ENCODE measurements at regions not wholly inside any gene's neighbourhood (a gene's known extent, or its start where the extent isn't known, plus 50 kb on each side); places are given as distances from the start of the nearest gene placed in this dataset.

DNA sequence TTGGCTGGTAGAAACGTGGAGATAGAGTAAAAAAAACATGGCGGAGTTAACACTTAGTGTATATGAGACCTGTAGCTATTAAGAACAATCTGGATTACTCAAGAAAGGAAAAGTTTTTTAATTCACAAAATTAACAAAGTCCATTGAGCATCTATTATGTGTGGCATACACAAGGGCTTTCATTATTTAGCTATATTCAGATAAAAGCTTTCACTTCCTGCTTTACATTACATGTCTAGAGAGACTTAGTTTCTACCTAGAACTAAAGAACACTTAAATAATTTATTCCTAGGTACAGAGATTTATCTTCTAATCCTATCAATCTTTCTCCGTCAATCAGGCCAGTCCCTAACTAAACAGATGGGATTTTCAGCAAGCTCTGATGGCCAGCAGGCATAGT, 196.0 kb upstream of the SLC39A10 start:
- TF ChIP-seq POLR2A (IDR thresholded peaks at IDR 0.05), result no peak
- TF ChIP-seq, protein P1, sequence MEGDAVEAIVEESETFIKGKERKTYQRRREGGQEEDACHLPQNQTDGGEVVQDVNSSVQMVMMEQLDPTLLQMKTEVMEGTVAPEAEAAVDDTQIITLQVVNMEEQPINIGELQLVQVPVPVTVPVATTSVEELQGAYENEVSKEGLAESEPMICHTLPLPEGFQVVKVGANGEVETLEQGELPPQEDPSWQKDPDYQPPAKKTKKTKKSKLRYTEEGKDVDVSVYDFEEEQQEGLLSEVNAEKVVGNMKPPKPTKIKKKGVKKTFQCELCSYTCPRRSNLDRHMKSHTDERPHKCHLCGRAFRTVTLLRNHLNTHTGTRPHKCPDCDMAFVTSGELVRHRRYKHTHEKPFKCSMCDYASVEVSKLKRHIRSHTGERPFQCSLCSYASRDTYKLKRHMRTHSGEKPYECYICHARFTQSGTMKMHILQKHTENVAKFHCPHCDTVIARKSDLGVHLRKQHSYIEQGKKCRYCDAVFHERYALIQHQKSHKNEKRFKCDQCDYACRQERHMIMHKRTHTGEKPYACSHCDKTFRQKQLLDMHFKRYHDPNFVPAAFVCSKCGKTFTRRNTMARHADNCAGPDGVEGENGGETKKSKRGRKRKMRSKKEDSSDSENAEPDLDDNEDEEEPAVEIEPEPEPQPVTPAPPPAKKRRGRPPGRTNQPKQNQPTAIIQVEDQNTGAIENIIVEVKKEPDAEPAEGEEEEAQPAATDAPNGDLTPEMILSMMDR (IDR thresholded peaks at IDR 0.05), result no peak
- intact Hi-C loops (cut with DNase I; ENCODE audit: low total_unique reads), result no loop called here
- no peak for DNase-seq (ENCODE audit: low spot score in 2 of 2)
- H3K4me3 ChIP-seq (ENCODE audit: low read depth, poor library complexity, severe bottlenecking), result no peak overlapping the region
- WGBS, 2 donors, result 57 to 58% methylated on average over 3 of the region's 3 CpGs

DNA sequence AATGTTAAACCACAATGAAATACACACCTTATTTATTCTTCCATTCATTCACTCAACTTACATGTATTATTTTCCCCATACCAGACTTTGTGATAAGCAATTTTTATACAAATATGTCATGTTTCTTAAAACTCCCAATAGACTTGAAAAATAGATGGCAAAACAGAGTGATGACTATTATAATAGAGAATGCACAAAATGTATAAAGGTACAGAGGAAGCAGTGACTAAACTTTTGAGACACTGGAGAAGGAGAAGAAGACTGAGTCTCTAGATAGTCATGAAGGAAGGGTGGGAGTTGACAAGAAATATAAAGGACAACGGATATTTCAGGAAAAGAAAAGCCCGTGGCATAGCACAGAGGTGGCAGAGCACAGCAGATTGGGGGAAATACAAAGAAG, 198.1 kb upstream of the SLC39A10 start:
- no peak for DNase-seq (ENCODE audit: low spot score in 2 of 2)
- intact Hi-C loops (cut with DNase I; ENCODE audit: low total_unique reads), result no loop called here
- no peak for TF ChIP-seq POLR2A (IDR thresholded peaks at IDR 0.05)
- TF ChIP-seq, protein P1 (IDR thresholded peaks at IDR 0.05), result no peak
- no peak overlapping the region for H3K4me3 ChIP-seq (ENCODE audit: low read depth, poor library complexity, severe bottlenecking)
- WGBS, 2 donors, result 85 to 88% methylated on average over 2 of the region's 2 CpGs

DNA sequence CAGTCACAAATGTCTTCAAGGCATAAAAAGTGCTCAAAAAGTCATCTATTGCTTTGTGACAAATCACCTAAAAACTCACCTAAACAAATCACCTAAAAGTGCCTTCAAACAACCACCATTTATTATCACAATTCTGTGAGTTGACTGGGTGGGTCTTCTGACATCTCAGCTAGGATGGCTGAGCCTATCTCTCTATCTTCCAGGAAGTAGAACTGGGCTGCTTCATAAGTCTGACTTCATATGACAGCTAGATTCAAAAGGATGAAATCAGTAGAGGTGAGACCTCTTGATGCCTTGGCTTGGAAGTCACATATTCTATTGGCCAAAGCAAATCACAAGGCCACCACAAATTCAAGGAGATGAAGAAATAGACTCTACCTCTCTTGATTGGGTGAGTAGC, 199.2 kb upstream of the SLC39A10 start:
- intact Hi-C loops (cut with DNase I; ENCODE audit: low total_unique reads), result no loop called here

DNA sequence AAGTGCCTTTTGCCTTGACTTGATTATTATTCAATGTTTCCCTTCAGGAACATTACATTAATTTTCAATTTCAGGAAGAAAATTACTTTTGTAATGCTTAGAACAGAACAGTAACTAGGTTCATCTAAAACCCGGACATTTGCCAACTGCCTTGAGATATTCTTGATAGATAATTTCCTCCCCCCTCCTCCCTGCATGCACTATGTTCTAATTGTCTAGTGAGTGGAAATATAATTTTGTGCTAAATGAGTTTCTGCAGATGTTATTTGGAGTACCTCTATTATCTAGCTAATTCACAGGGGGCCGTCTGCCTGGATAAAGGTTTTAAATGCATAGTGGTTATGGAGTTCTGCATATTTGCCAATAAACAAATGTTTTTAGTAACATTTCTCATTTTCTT, 200.3 kb upstream of the SLC39A10 start:
- intact Hi-C loops (cut with DNase I; ENCODE audit: low total_unique reads), result no loop called here
- H3K4me3 ChIP-seq (ENCODE audit: low read depth, poor library complexity, severe bottlenecking), result no peak overlapping the region
- DNase-seq (ENCODE audit: low spot score in 2 of 2), result no peak
- 52 to 67% methylated on average over 2 of the region's 2 CpGs for WGBS, 2 donors
- no peak for TF ChIP-seq POLR2A (IDR thresholded peaks at IDR 0.05)
- TF ChIP-seq, protein P1 (IDR thresholded peaks at IDR 0.05), result no peak

More for the DNA sequence above, 199.2 kb upstream of the SLC39A10 start:
- no peak for TF ChIP-seq POLR2A (IDR thresholded peaks at IDR 0.05)
- TF ChIP-seq, protein P1 (IDR thresholded peaks at IDR 0.05), result no peak
- DNase-seq (ENCODE audit: low spot score in 2 of 2), result no peak
- no peak overlapping the region for H3K4me3 ChIP-seq (ENCODE audit: low read depth, poor library complexity, severe bottlenecking)

DNA sequence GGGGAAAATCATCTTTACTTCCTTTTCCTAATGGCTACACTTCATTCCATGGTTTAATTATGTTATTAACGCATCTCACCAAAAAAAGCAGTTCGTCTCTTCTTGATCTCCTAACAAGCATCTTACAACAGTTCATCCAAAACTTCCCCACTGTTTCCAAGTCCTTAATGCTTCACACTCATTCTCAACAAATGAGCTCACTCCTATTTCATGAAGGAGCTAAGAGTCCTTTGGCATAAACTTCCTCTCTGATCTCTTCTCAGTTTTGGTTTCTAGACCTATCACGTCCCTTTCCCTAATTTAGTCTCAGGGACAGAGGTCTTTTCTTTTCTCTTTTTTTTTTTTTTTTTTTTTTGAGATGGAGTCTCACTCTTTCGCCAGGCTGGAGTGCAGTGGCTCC, 205.9 kb upstream of the SLC39A10 start:
- WGBS, 2 donors, result 61 to 66% methylated on average over 4 of the region's 4 CpGs
- intact Hi-C loops (cut with DNase I; ENCODE audit: low total_unique reads), result no loop called here
- no peak for DNase-seq (ENCODE audit: low spot score in 2 of 2)

More for the DNA sequence above, 205.9 kb upstream of the SLC39A10 start:
- no peak for TF ChIP-seq POLR2A (IDR thresholded peaks at IDR 0.05)
- TF ChIP-seq, protein P1 (IDR thresholded peaks at IDR 0.05), result no peak
- no peak overlapping the region for H3K4me3 ChIP-seq (ENCODE audit: low read depth, poor library complexity, severe bottlenecking)

Measured in lower leg skin (tissue), 4 donors.